Keratinocyte (primary cell): ENCODE measurements at regions not wholly inside any gene's neighbourhood (a gene's known extent, or its start where the extent isn't known, plus 50 kb on each side); places are given as distances from the start of the nearest gene placed in this dataset.

Experiments used
- DNase-seq: peaks from one replicate; pipeline ENCODE4 v3.0.0-alpha.2; 2011; ENCODE audit warnings: low read depth, missing footprints, low spot score
- FAIRE-seq: peaks from 2 replicates; lab custom pipeline; 2011; peaks lifted over from hg19 to GRCh38; lab: Jason Lieb, UNC
- H2AFZ ChIP-seq: 2 replicates; pipeline ENCODE4 v1.6.0; 2012; ENCODE audit warnings: low read length, control low read depth, inconsistent platforms; ENCODE audit not compliant: control insufficient read depth
- H3K27ac ChIP-seq: 2 replicates; pipeline ENCODE4 v1.5.1; 2011; ENCODE audit warnings: low read length; ENCODE audit not compliant: control insufficient read depth, insufficient read depth
- H3K27me3 ChIP-seq: 3 replicates; pipeline ENCODE4 v1.6.0; 2011; ENCODE audit warnings: low read length; ENCODE audit not compliant: control insufficient read depth, insufficient read depth; ENCODE audit errors: extremely low read depth
- H3K36me3 ChIP-seq, 2 experiments: 2 replicates in 1 of 2; 3 replicates in 1 of 2; pipeline ENCODE4 v1.5.1; 2011; ENCODE audit warnings: low read length in 2 of 2, mild to moderate bottlenecking in 1 of 2; ENCODE audit not compliant: control insufficient read depth in 2 of 2, insufficient read depth in 2 of 2; ENCODE audit errors: extremely low read depth in 1 of 2
- H3K4me1 ChIP-seq: 3 replicates; pipeline ENCODE4 v1.5.1; 2011; ENCODE audit warnings: low read length; ENCODE audit not compliant: control insufficient read depth, insufficient read depth; ENCODE audit errors: extremely low read depth
- H3K4me2 ChIP-seq: 3 replicates; pipeline ENCODE4 v1.6.0; 2011; ENCODE audit warnings: low read depth, low read length; ENCODE audit not compliant: control insufficient read depth, insufficient read depth; ENCODE audit errors: extremely low read depth
- H3K4me3 ChIP-seq, 3 experiments: fragments of 200-600 bp in 1 of 3; sonication (generic) in 1 of 3; 2 replicates in 2 of 3; 3 replicates in 1 of 3; pipeline ENCODE4 v1.5.1; 2011 to 2016; ENCODE audit warnings: low read length in 3 of 3, mild to moderate bottlenecking in 3 of 3, control low read depth in 2 of 3, inconsistent platforms in 1 of 3, low read depth in 1 of 3, mixed read lengths in 1 of 3, mixed run types in 1 of 3, moderate library complexity in 1 of 3; ENCODE audit not compliant: control insufficient read depth in 2 of 3, insufficient read depth in 2 of 3; ENCODE audit errors: extremely low read depth in 1 of 3
- H3K79me2 ChIP-seq: 2 replicates; pipeline ENCODE4 v1.6.0; 2012; ENCODE audit warnings: low read length; ENCODE audit not compliant: control insufficient read depth, insufficient read depth
- H3K9ac ChIP-seq: 3 replicates; pipeline ENCODE4 v1.6.0; 2011; ENCODE audit warnings: low read length; ENCODE audit not compliant: control insufficient read depth, insufficient read depth; ENCODE audit errors: extremely low read depth
- H3K9me1 ChIP-seq: 3 replicates; pipeline ENCODE4 v1.6.0; 2011; ENCODE audit warnings: low read length; ENCODE audit not compliant: control insufficient read depth, insufficient read depth; ENCODE audit errors: extremely low read depth
- H3K9me3 ChIP-seq: 2 replicates; pipeline ENCODE4 v1.5.1; 2012; ENCODE audit warnings: low read depth, low read length; ENCODE audit not compliant: control insufficient read depth
- H4K20me1 ChIP-seq: 3 replicates; pipeline ENCODE4 v1.6.0; 2011; ENCODE audit warnings: low read length; ENCODE audit not compliant: control insufficient read depth, insufficient read depth; ENCODE audit errors: extremely low read depth
- EZH2 ChIP-seq: IDR thresholded peaks from one replicate; pipeline ENCODE4 v1.6.1; 2012; ENCODE audit warnings: inconsistent platforms, mild to moderate bottlenecking, low read length, moderate library complexity
- dilution Hi-C: fragments of 300-500 bp; cut with MboI; formaldehyde crosslinking; loops from one replicate; pipeline ENCODE4 v1.7.0; 2020; ENCODE audit warnings: low sequenced_read_pairs; ENCODE audit not compliant: extremely low pct_ligation_motif_present
- TF ChIP-seq, protein P1 (sequence below), 3 experiments: IDR thresholded peaks in 1 of 3; conservative IDR thresholded peaks in 1 of 3; optimal IDR thresholded peaks in 1 of 3; 2 replicates in 2 of 3; 3 replicates in 1 of 3; pipeline versions ENCODE3 to v1.5.1; 2011; ENCODE audit warnings: low read length in 3 of 3, mild to moderate bottlenecking in 3 of 3, moderate library complexity in 2 of 3, control low read depth in 1 of 3, inconsistent platforms in 1 of 3; ENCODE audit not compliant: insufficient read depth in 2 of 3; ENCODE audit errors: extremely low read depth in 1 of 3

GRCh38 chr2:196276421-196276820 lies 105.0 kb upstream of the STK17B start:
- no peak overlapping the region for H3K9ac ChIP-seq
- no peak overlapping the region for H3K4me2 ChIP-seq
- no peak for DNase-seq
- no peaks in the 10 kb centered on the region for H3K36me3 ChIP-seq
- H3K79me2 ChIP-seq = no peaks in the 10 kb centered on the region
- no peak for TF ChIP-seq EZH2
- TF ChIP-seq, protein P1, sequence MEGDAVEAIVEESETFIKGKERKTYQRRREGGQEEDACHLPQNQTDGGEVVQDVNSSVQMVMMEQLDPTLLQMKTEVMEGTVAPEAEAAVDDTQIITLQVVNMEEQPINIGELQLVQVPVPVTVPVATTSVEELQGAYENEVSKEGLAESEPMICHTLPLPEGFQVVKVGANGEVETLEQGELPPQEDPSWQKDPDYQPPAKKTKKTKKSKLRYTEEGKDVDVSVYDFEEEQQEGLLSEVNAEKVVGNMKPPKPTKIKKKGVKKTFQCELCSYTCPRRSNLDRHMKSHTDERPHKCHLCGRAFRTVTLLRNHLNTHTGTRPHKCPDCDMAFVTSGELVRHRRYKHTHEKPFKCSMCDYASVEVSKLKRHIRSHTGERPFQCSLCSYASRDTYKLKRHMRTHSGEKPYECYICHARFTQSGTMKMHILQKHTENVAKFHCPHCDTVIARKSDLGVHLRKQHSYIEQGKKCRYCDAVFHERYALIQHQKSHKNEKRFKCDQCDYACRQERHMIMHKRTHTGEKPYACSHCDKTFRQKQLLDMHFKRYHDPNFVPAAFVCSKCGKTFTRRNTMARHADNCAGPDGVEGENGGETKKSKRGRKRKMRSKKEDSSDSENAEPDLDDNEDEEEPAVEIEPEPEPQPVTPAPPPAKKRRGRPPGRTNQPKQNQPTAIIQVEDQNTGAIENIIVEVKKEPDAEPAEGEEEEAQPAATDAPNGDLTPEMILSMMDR (optimal IDR thresholded peaks at IDR 0.05 in 1 of 3, IDR thresholded peaks at IDR 0.05 in 1 of 3, conservative IDR thresholded peaks at IDR 0.05 in 1 of 3; ENCODE audit: extremely low read depth in 1 of 3, insufficient read depth in 2 of 3, low read length in 3 of 3) = no peak
- no peak overlapping the region for H2AFZ ChIP-seq
- no peaks in the 10 kb centered on the region for H4K20me1 ChIP-seq
- H3K9me3 ChIP-seq = no peaks in the 10 kb centered on the region
- H3K27ac ChIP-seq = no peak overlapping the region
- no peaks in the 10 kb centered on the region for H3K27me3 ChIP-seq
- FAIRE-seq = no peak
- H3K4me1 ChIP-seq = no peaks in the 10 kb centered on the region
- no peaks in the 10 kb centered on the region for H3K9me1 ChIP-seq
- dilution Hi-C loops = no loop called here
- H3K4me3 ChIP-seq = no peak overlapping the region

DNA sequence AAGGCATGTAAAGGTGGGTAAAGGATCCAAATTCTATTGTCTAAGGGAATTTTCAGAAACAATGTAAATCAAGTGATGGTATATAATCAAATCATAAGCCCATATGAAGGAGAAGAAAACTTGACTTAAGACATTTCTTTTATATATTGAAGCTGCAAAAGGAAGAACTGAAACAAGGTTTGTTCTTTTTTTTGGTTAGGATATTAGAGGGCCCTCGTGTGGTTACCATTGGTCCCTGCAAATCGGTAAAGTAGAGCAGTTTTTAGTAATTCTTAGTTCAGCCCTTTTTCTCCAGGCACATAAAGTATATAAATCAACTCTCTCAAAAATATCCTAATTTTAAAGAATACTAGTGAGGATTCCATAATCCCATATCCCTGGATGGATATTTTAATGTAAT lies 105.6 kb upstream of the STK17B start:
- FAIRE-seq (no peak), DNase-seq (no peak)
- Histone ChIP-seq H3K27me3 (no peaks in the 10 kb centered on the region), H3K9me1 (no peaks in the 10 kb centered on the region), H2AFZ (no peak overlapping the region), H3K4me3 (no peak overlapping the region), H3K9me3 (no peaks in the 10 kb centered on the region), H3K9ac (no peak overlapping the region), H3K79me2 (no peaks in the 10 kb centered on the region), H3K4me1 (no peaks in the 10 kb centered on the region), H3K27ac (no peak overlapping the region), H3K4me2 (no peak overlapping the region), H4K20me1 (no peaks in the 10 kb centered on the region), H3K36me3 (no peaks in the 10 kb centered on the region)
- dilution Hi-C loops = no loop called here
- TF ChIP-seq, protein P1 (optimal IDR thresholded peaks at IDR 0.05 in 1 of 3, IDR thresholded peaks at IDR 0.05 in 1 of 3, conservative IDR thresholded peaks at IDR 0.05 in 1 of 3; ENCODE audit: extremely low read depth in 1 of 3, insufficient read depth in 2 of 3, low read length in 3 of 3) = peak in 2 of 3 experiments; percentile 41 to 63
- TF ChIP-seq EZH2 = no peak
